ENCODE measurements at regions not wholly inside any gene's neighbourhood (a gene's known extent, or its start where the extent isn't known, plus 50 kb on each side); places are given as distances from the start of the nearest gene placed in this dataset.

DNA sequence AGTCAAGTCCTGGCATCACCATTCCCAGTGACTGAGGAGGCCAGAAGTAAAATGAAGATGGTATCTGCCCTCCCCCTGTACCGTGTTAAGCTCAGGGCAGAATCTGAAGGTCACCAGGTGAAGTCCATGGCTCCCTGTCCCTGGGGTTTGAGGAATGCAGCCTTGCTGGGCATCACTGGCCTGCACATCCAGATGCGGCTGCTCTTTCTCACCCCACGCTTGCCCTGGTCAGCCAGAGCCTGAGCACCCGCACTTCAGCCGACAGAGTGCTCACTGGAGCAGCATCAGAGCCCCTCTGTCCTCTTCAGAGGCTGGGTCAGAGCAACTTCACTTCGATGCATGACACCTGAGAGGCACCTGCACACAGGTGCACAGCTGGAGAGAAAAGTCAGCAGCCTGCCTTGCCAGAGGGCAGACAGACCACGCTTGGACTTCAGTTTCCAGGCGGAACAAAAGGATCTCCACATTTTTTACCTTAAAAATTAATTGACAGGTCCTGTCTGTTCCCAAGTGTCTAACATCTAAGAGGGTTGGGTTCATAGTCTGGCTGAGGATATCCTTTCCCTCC lies 267.3 kb downstream of the ANAPC1 start:
- TF ChIP-seq, protein P1, sequence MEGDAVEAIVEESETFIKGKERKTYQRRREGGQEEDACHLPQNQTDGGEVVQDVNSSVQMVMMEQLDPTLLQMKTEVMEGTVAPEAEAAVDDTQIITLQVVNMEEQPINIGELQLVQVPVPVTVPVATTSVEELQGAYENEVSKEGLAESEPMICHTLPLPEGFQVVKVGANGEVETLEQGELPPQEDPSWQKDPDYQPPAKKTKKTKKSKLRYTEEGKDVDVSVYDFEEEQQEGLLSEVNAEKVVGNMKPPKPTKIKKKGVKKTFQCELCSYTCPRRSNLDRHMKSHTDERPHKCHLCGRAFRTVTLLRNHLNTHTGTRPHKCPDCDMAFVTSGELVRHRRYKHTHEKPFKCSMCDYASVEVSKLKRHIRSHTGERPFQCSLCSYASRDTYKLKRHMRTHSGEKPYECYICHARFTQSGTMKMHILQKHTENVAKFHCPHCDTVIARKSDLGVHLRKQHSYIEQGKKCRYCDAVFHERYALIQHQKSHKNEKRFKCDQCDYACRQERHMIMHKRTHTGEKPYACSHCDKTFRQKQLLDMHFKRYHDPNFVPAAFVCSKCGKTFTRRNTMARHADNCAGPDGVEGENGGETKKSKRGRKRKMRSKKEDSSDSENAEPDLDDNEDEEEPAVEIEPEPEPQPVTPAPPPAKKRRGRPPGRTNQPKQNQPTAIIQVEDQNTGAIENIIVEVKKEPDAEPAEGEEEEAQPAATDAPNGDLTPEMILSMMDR (IDR thresholded peaks at IDR 0.05; ENCODE audit: borderline replicate concordance, extremely low read depth, low read length, poor library complexity, severe bottlenecking), result no peak
- TF ChIP-seq EZH2 (IDR thresholded peaks at IDR 0.05; ENCODE audit: borderline replicate concordance, low read depth, low read length, severe bottlenecking), result no peak
